ENCODE measurements at regions not wholly inside any gene's neighbourhood (a gene's known extent, or its start where the extent isn't known, plus 50 kb on each side); places are given as distances from the start of the nearest gene placed in this dataset.
"Not testable (repeated sequence)": the region's sequence is repeated elsewhere in the genome, so short reads cannot be mapped to it uniquely, and the experiment has no call there.

- DNase-seq, result no peak
These were observed 60.6 kb upstream of the EMB start for GRCh38 chr5:50501491-50502228.

DNA sequence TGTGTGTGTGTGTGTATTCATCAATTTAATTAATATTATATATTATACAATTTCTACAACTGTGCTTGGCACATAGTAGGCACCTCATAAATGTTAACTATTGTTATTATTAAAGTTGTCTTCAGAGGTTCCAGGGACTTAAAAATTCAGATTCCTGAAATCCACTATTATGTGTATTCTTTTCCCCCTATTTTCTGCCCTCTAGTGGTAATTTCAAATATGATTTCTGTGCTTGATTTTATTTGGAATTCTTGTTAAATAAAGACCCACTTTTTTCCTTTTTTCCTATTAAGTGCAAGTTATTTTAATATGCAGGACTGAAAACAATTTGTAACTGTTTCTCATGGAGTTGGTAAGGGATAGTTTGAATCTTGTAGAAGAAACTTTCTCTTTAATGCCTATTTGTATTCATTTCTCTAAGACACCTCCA is 72.0 kb upstream of the EMB start:
- DNase-seq, result not testable (repeated sequence)

DNA sequence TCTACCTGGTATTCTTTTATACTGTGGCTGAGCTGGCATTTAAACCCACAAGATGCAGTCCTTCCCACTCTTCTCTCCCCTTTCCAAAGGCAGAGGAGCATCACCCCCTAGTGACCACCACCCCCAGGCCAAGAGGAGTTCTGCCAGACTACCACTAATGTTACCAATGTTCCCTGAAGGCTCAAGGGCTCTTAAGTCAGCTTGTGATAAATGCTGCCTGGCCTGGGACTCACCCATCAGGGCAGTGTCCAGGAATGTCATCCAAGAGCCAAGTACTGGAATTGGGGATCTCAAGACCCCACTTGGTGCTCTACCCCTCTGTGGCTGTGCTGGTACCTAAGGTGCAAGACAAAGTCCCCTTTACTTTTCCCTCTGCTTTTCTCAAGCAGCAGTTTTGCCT is 80.0 kb upstream of the EMB start:
- not testable (repeated sequence) for DNase-seq

- DNase-seq, result not testable (repeated sequence)
These were observed 86.5 kb upstream of the EMB start for GRCh38 chr5:50527514-50528060.

DNA sequence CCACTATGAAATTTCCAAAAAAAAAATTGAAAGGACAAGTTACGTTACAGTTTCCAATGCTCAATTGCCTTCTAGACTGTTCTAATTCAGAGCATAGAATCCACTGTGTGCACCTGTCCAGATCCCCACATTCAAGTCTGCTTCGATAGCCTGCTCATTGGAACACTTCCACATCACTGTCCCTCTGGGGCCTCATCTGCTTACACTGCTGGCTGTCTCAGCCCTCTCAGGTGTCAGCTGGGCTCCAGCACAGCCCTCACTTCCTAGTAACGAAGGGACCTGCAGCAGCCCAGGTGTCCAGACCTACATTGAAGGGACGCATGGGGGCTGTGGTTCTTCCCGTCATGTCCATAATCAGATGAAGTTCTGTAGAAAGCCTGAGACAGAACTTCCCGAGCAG is 94.3 kb upstream of the EMB start:
- no peak for DNase-seq

DNA sequence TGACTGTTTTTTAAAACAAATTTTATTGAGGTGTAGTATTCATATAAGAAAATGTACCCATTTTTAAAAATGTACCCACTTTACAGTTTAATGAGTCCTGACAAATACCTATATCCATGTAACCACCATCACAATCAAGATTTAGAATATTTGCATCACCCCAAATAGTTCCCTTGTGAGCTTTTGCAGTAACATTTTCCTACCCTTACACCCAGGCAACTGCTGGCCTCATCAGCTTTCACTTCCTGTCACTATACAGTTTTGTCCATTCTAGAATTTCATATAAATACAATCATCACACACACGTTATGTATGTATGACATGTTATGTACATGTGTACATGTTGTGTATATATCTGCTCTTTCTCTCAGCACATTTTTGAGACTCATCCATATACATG is 96.4 kb upstream of the EMB start:
- not testable (repeated sequence) for DNase-seq

GRCh38 chr5:50547303-50547702 is 106.2 kb upstream of the EMB start:
- no peak for DNase-seq

DNA sequence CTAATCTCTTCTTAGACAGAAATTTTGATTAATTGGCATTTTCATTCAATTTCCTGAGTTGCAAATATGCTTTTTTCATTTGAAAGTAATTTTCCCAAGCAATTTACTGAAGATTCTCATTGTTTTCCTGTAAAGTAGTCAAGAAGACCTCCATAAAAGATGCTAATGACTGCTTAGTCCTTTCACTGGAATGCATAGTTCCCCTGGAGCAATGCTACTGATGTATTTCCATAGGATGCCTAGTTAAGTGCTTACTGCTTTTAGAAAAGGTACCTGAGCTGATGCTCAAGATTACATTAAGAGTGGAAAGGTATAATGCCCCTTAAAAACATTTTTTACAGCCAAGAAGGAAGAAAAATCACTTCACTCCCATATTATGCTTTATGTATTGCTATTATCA is 109.2 kb upstream of the EMB start:
- DNase-seq, result no peak

DNA sequence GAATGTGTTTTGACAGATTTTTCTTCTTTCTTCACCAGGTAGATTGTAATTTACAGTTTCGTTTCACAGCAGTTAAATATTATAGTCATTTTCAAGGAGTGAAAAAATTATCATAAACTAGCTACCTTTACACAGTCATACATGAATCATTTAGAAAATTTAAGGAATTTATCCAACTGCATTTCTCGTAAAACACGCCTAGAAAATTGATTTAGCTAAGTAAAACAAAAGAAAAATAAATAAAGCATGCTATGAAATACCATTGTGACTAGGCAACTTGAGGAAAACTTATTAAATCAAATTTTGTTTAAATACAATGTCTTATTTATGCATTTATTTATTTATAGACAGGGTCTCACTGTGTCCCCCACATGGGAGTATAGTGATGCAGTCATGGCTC is 109.9 kb upstream of the EMB start:
- no peak for DNase-seq

DNA sequence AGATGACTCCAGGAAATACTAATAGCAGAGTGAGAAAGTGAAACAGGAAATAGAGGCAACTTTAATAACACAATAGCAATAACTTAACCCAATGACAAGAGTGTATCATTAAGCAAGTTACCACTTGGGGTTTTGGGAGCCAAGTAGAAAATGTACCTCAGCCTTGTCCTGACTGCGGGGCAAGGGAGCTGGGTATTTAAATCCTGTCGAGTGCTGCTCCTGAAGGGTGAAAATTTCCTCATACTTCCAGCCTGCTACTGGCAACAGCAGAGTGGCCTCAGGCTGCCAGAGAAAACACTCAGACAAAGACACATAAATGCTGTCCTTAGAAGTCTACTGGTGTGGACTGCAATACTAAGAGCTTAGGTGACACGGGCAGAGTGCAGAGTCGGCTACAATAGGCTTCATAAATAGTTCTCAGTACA is 112.5 kb upstream of the EMB start:
- no peak for DNase-seq

GRCh38 chr5:50558640-50559039 is 107.8 kb upstream of the PARP8 start:
- DNase-seq, result not testable (repeated sequence)

- no peak for DNase-seq
These were observed 106.5 kb upstream of the PARP8 start for GRCh38 chr5:50559955-50560354.

- no peak for DNase-seq
These were observed 103.7 kb upstream of the PARP8 start for GRCh38 chr5:50562694-50563093.

- DNase-seq, result no peak
These were observed 102.4 kb upstream of the PARP8 start for GRCh38 chr5:50564079-50564478.

GRCh38 chr5:50564558-50564957 is 101.9 kb upstream of the PARP8 start:
- no peak for DNase-seq

- no peak for DNase-seq
These were observed 92.3 kb upstream of the PARP8 start for GRCh38 chr5:50574121-50574520.

GRCh38 chr5:50575740-50576139 is 90.7 kb upstream of the PARP8 start:
- DNase-seq, result no peak

GRCh38 chr5:50576265-50576664 is 90.2 kb upstream of the PARP8 start:
- DNase-seq, result no peak

GRCh38 chr5:50576686-50577256 is 89.7 kb upstream of the PARP8 start:
- DNase-seq, result no peak

- DNase-seq, result no peak
These were observed 85.9 kb upstream of the PARP8 start for GRCh38 chr5:50580506-50580905.

DNA sequence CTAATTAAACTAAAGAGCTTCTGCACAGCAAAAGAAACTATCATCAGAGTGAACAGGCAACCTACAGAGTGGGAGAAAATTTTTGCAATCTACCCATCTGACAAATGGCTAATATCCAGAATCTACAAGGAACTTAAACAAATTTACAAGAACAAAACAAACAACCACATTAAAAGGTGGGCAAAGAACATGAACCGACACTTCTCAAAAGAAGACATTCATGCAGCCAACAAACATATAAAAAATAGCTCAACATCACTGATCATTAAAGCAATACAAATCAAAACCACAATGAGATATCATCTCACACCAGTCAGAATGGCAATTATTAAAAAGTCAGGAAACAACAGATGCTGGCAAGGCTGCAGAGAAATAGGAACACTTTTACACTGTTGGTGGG is 84.6 kb upstream of the PARP8 start:
- not testable (repeated sequence) for DNase-seq

- DNase-seq, result no peak
These were observed 83.7 kb upstream of the PARP8 start for GRCh38 chr5:50582699-50583098.

- DNase-seq, result no peak
These were observed 82.8 kb upstream of the PARP8 start for GRCh38 chr5:50583621-50584020.

- not testable (repeated sequence) for DNase-seq
These were observed 78.0 kb upstream of the PARP8 start for GRCh38 chr5:50588471-50588870.
